ENCODE measurements at regions not wholly inside any gene's neighbourhood (a gene's known extent, or its start where the extent isn't known, plus 50 kb on each side); places are given as distances from the start of the nearest gene placed in this dataset.

- TF ChIP-seq CTCF (IDR thresholded peaks at IDR 0.05) (no peak), POLR2A (IDR thresholded peaks at IDR 0.05) (no peak)
Observed at GRCh38 chr4:180814875-180815417, 1428.3 kb upstream of the TENM3 start.
